WTC11 (cell line): ENCODE measurements at regions not wholly inside any gene's neighbourhood (a gene's known extent, or its start where the extent isn't known, plus 50 kb on each side); places are given as distances from the start of the nearest gene placed in this dataset.

Experiments used
- CTCF ChIP-seq: fragments of 200-600 bp; IDR thresholded peaks from 2 replicates; pipeline ENCODE4 v1.8.0; 2022; ENCODE audit warnings: antibody characterized with exemption
- FOXP4 ChIP-seq: sonication (generic); formaldehyde crosslinking; IDR thresholded peaks from 2 replicates; pipeline ENCODE4 v1.8.0; 2022; ENCODE audit warnings: mild to moderate bottlenecking, missing genetic modification reagents
- HMGA2 ChIP-seq: fragments of 250-450 bp; sonication (Bioruptor Pico); IDR thresholded peaks from 2 replicates; pipeline ENCODE4 v1.4.0; 2021; ENCODE audit warnings: mild to moderate bottlenecking, moderate library complexity

GRCh38 chr16:63904182-63904581 is 1217.7 kb downstream of the CDH11 start:
- TF ChIP-seq CTCF (no peak), HMGA2 (CRISPR knock-in tag) (no peak), FOXP4 (CRISPR knock-in tag) (no peak)
